ENCODE measurements at regions not wholly inside any gene's neighbourhood (a gene's known extent, or its start where the extent isn't known, plus 50 kb on each side); places are given as distances from the start of the nearest gene placed in this dataset.

GRCh38 chr7:54955296-54955695 lies 63.5 kb upstream of the EGFR start:
- Histone ChIP-seq H3K23ac (ENCODE audit: low read depth, low read length) (no peak overlapping the region), H3K18ac (ENCODE audit: low read depth, low read length) (no peak overlapping the region), H3K79me1 (ENCODE audit: low read depth in 1 of 2, low read length in 2 of 2) (no peaks in the 10 kb centered on the region), H3K4ac (ENCODE audit: low read depth, low read length) (no peak overlapping the region), H4K20me1 (ENCODE audit: insufficient read depth, low read length) (no peaks in the 10 kb centered on the region), H3K14ac (replicated peaks; ENCODE audit: low read depth, low read length) (no peak overlapping the region), H2BK20ac (ENCODE audit: low read depth, low read length) (no peak overlapping the region), H3K4me2 (ENCODE audit: low read depth, low read length) (no peak overlapping the region), H3K36me3 (ENCODE audit: control insufficient read depth, insufficient read depth, low read length) (no peaks in the 10 kb centered on the region), H2BK5ac (ENCODE audit: low read depth, low read length, poor library complexity, severe bottlenecking) (no peak overlapping the region), H4K91ac (ENCODE audit: insufficient read depth, low read depth, low read length) (no peak overlapping the region), H2AK5ac (ENCODE audit: low read depth, low read length) (no peak overlapping the region), H3K9ac (ENCODE audit: low read depth, low read length) (no peak overlapping the region), H2AFZ (replicated peaks; ENCODE audit: low read length, poor library complexity) (no peak overlapping the region), H2BK15ac (ENCODE audit: low read depth, low read length) (no peak overlapping the region), H3K9me3 (ENCODE audit: control insufficient read depth, insufficient read depth, low read length) (no peaks in the 10 kb centered on the region), H3K56ac (ENCODE audit: extremely low read depth, insufficient read depth, low read length) (no peak overlapping the region), H4K5ac (ENCODE audit: low read depth, low read length) (no peak overlapping the region), H3K4me3 (ENCODE audit: insufficient read depth, low read depth, low read length) (no peak overlapping the region), H3K9me1 (ENCODE audit: insufficient read depth, low read length) (peaks cover 11% of the 10 kb centered on the region), H2BK120ac (ENCODE audit: low read depth, low read length) (no peak overlapping the region), H2AK9ac (replicated peaks; ENCODE audit: low read depth, low read length, poor library complexity) (no peak overlapping the region), H3K4me1 (ENCODE audit: control insufficient read depth, insufficient read depth, low read length) (no peaks in the 10 kb centered on the region), H3K27me3 (ENCODE audit: control insufficient read depth, insufficient read depth, low read length) (no peaks in the 10 kb centered on the region; the same call in 1 of the 2 replicates), H3K27ac (ENCODE audit: insufficient read depth, low read length) (no peak overlapping the region), H4K8ac (ENCODE audit: low read depth in 2 of 2, low read length in 2 of 2) (no peak overlapping the region)
- dilution Hi-C loops (cut with HindIII; ENCODE audit: low sequenced_read_pairs, unreplicated experiment) (no loop called here), intact Hi-C loops (cut with micrococcal nuclease) (no loop called here), in situ Hi-C loops (cut with MboI; ENCODE audit: low sequenced_read_pairs) (no loop called here)
- DNase-seq (no peak), ATAC-seq (ENCODE audit: low read depth) (no peak; the same call in 1 of the 2 replicates)
- ChIA-PET CTCF (no interaction called here), POLR2A (ENCODE audit: unreplicated experiment) (no interaction called here)
- WGBS, 2 experiments (ENCODE audit: extremely low coverage in 2 of 2, insufficient read length in 1 of 2), result no CpG with 5 or more reads among the region's 2 CpGs
- BruUV-seq (replicated peaks), result no TSS peak
- no peak for TF ChIP-seq FOS (IDR thresholded peaks at IDR 0.05; ENCODE audit: low read depth, low read length)
- TF ChIP-seq BHLHE40 (IDR thresholded peaks at IDR 0.05; ENCODE audit: low read depth, low read length), result peak; percentile 28; the same call in 1 of the 2 replicates

All from IMR-90 (cell line).